ENCODE measurements at regions not wholly inside any gene's neighbourhood (a gene's known extent, or its start where the extent isn't known, plus 50 kb on each side); places are given as distances from the start of the nearest gene placed in this dataset.
"Not testable (repeated sequence)": the region's sequence is repeated elsewhere in the genome, so short reads cannot be mapped to it uniquely, and the experiment has no call there.

DNA sequence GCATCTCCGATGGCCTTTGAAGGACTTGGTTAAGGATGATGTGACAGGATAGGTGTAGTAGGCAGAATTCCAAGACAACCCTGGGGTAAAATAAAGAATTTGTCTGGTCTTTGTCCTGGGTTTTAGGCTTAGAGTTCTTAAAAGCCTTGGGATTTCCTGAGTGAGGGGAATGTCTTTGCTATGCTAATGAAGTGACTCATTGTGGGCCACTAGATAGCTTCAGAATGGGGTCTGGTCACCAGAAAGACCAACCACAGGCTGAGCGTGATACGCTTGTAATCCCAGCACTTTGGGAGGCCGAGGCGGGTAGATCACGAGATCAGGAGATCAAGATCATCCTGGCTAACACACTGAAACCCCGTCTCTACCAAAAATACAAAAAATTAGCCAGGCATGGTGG, 182.8 kb upstream of the TOX3 start:
- DNase-seq (ENCODE audit: low read depth): no peak

DNA sequence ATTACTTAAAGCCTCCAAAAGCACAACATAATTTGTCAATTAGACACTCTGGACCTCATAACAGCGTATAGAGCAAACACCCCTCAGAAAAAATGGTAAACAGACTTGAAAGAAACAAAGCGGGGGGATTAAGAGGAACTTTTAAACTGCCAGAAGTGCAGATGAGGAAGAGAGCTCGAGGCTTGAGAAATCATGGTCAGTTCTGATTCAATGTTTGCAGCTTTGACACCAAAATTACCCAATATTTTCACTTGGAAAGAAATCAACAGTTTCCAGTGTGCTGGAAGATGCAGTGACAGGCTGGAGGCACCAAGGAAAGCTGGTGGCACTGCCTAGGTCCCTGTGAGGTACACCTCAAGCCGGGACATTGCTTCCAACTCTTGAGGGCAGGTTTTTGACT, 180.9 kb upstream of the TOX3 start:
- DNase-seq (ENCODE audit: low read depth): no peak

DNA sequence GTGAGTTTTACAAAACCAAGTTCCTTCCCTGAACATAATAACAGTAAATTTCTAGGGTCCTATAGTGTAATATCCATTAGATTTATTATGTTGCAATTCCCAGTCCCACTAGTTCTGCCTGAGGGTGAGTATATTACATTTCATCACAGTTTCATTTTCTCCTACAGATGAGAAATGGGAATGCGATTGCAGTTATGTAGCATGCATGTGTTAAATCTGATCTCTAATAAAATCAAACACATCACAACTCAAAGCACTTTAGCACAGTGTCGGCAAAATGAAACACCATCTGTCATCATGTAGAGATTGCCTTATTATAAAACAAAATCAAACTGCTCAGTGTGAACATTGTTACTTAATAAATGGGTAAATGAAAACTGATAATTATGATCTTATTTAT, 180.5 kb upstream of the TOX3 start:
- no peak for DNase-seq (ENCODE audit: low read depth)

DNA sequence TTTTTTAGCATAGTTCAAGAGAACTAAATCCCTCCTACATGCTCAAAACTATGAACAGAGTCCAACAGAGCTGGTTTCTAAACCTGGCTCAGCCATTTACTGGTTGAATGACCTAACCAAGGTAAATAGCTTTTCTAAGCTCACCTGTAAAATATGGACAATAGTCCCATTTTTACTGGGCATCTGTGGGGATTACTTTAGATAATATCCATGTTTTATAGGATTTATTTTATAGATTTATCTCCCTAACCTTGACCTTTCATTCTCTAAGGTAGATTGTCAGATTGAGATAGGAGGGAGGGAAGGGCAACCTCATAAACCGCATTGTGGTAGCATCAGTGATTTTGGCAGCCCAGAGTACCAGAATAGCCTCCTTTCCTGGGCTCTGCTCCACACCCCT, 178.5 kb upstream of the TOX3 start:
- DNase-seq (ENCODE audit: low read depth): no peak

DNA sequence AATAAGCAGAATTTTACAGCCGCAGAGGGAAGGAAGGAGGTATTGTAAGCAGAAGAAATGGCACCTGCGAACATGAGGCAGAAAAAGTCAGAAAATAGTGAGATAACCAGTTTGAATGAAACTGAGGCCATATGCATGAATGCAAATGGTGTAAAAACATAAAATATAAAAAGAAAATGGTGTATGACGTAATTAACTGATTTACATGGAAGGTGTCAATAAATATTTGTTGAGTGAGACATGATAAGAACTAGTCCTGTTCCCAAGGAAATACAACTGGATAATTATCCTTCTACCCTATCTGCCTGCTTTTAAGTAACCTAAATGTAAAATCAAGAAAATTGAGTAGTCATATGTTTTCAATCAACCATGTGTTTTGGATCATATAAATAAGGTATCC, 178.1 kb upstream of the TOX3 start:
- DNase-seq (ENCODE audit: low read depth): no peak

DNA sequence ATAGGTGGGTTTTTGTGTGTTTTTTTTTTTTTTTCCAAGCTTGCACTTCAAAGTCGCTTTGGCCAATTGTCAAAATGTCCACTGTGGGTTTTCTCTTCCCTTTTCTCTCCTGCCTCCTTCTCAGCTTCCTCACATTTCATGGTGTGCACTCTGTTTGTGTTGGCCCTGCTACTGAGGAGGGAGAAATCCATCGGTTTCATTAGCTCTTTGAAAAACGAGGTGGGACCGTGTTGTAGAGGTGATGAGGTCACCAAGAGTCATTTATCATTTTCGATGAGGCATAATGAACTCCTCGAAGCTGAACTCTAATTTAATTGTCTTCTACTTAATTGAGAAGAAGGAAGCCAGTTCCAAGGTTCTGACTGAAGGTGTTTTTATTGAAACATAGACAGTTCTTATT, 174.4 kb upstream of the TOX3 start:
- DNase-seq (ENCODE audit: low read depth): no peak

DNA sequence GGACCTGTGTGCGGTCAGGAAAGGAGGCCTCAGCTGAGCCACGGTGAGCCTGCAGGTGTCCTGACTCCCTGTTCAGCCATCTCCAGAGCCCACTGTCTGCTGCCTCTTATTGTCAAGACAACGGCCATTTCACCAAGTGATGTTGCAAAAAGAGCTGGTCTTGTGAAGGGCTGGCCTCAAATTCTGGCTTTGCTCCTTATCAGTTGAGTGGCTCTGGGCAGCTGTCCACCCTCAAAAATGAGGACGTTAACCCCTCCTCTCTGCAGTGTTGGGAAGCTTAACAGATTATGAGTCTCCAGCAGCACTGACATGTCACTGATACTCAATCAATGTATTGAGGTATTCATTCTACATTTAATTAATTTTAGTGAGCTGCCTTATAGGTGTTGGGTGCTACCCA, 171.1 kb upstream of the TOX3 start:
- DNase-seq (ENCODE audit: low read depth): no peak

DNA sequence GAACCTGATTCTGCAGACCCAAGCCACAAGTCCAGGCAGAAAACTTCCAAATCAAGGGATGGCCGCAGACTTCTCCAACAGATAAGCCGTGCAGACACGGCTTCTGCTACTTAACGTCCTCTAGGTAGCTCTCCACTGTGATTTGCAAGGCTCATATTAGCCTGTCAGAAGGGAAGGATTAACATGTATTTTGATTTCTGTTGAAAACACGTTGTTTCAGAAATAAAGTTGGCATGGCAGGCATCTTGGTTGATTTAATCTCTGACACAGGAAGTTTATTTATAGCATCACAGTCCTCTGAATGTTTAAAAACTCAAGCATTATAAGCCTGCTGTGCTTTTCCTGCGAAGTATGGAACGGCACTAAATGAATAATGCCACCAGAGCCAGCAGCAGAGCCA, 166.8 kb upstream of the TOX3 start:
- DNase-seq (ENCODE audit: low read depth): no peak

DNA sequence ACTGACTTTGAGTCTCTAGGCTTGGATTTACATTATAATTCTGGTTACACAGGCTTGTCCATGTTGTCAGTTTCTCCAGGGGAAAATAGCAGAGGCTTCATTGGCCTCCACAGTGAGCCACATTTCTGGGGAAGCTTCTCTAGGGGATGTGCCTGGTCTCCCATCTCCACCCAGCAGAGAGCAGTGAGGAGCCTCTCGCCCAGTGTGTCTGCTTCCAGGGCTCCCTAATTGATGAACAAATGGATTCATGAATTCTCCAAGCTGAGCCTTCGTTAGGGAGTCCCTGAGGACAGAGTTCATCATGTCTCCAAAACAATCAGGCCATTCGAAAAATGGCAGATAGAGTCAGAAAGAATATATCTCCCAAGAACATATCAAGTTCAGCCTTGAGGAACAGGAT, 162.4 kb upstream of the TOX3 start:
- DNase-seq (ENCODE audit: low read depth): no peak

DNA sequence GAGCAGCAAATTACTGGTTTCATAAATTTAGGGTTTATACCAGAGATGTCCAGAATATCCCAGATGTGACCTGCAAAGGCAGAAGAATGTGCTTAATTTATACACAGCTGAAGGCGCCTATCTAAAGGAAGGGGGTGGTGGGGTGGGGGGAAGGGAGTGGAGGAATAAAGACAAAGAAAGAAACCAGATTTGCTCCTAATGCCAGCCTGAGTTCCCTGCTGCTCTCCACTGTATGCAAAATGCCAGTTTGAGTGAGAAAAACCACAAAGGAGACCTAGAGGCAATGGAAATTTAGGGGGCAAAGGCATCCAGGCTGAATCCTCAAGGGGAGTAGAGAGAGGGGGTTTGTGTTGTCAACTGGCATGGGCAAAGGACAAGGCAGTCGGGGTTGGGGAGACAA, 161.5 kb upstream of the TOX3 start:
- DNase-seq (ENCODE audit: low read depth): no peak

DNA sequence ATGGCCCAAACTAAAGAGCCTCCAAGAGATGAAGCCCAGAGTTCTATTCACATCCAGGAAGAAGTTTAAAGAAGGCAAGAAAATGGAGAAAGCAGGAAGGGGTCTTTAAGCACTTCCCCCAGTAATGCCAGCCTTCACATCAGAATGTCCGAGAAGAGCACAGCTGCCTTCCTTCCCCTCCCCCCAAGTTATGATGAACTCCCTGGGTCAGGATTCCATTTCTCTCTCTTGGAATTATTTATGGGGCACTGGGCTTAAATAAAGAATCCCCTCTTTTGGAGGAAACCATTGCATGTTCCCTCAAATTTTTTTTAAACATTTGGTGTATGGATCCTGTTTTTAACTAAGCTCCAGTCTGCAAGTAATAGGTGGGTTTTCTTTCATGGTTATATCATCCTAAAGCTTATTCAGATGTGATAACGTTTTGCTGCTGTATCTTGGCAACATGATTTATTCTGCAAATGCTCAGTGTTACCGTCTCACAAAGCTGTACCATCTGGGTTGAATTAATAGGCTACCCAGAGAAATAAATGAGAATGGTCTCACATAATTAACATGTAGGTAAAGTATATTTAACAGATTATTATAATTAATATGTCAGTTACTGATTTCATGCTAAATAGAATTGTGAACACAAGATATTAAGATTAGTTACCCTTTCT, 160.9 kb upstream of the TOX3 start:
- no peak for DNase-seq (ENCODE audit: low read depth)

DNA sequence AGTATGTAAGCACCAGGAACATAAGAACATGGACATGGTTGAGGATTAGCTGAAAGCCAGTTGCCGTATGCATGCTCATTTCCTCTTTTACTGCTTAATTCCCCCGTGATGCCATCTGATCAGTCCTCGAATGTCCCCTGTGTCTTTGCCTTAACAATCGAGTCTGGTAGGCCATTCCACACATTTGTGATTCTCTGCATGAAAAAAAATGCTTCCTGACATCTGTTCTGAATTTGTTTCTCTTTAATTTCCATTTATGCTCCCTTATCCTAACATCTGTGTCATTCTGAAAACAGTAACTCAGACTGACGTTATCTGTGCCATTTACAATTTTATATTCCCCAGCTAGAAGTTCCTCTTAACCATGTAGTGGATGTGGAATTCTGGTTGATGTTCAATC, 158.2 kb upstream of the TOX3 start:
- no peak for DNase-seq (ENCODE audit: low read depth)

DNA sequence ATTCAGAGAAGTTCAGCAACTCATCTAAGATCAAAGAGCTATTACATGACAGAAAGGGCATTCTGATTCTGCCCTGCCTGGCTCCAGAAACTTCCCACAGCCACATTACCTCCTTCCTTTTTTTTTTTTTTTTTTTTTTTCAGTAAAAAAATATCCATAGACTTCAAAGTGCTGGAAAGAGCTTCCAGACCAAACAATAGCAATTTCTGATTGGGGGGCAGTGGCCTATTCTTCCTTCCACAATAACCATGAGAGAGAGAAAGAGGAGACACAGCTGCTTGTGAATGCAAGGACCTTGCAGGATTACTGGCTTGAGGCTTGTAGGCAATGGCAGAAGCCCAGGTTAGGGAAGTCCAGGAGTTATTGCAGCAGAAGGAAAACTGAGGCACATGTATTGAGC, 151.0 kb upstream of the TOX3 start:
- no peak for DNase-seq (ENCODE audit: low read depth)

DNA sequence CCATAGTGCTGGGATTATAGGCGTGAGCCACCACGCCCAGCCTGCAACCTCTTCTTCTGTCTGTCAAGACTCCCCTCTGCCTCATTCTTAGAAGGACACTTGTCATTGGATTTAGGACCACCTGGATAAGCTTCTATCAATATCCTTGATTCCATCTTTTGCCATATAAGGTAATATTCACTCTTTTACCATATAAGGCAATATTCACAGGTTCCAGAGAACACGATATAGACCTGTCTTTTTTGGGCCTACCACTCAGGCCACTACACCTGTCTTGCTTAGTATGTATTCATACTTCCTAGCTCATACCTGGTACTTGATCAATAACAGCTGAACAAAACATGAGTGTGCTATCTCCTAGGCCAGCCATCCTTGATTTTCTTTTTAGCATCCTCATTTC, 149.2 kb upstream of the TOX3 start:
- no peak for DNase-seq (ENCODE audit: low read depth)

DNA sequence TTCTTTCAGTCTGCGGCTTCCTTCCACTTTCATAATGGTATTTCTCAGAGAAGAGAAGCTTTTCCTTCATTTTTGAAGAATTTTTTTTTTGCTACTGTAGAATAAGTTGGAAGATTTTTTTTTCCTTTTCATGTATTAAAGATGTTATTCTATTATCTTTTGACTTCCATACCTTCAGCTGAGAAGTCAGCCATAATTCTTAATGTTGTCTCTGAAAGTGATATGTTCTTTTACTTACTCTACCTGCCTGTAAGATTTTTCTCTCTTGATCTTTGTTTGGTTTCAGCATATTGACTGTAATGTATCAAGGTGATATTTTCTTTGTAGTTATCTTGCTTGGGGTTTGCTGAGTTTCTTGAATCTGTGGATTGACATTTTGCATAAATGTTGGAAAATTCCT, 143.5 kb upstream of the TOX3 start:
- no peak for DNase-seq (ENCODE audit: low read depth)

DNA sequence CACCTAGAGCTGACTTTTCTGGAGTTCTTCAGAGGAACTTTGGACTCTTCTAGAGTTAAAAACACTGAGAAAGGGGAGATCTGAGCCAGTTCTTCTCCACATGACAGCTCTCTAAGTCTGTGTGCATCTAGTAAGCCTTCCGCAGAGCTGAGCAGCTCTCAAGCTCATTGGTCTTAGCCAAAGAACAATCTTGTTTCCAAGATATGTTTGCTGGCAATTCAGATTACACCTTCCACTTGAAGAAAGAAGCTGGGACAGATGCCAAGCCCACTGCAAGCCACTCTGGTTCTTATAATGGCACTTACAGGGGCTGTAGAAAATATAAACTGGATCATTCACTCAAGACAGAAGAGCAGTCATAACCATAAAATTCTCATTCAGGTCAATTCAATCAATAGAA, 134.1 kb upstream of the TOX3 start:
- DNase-seq (ENCODE audit: low read depth): no peak

DNA sequence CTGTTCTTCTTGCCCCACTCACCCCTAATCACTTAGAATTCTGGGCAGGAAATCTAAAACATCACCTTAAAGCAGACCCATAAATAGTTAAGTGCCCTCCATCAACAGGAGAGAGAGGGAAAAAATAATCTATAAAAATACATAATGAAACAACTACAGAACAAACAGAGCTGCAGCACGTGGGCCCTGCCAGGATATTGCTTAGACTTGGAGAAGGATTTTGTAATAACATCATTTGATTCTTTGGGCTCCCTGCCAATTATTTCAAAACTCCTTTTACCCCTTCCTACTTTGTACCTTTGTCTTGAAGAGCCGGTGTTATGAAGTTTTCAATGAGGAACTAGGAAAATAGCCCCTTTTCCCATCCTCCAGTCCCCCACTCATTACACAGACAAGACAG, 130.6 kb upstream of the TOX3 start:
- no peak for DNase-seq (ENCODE audit: low read depth)

DNA sequence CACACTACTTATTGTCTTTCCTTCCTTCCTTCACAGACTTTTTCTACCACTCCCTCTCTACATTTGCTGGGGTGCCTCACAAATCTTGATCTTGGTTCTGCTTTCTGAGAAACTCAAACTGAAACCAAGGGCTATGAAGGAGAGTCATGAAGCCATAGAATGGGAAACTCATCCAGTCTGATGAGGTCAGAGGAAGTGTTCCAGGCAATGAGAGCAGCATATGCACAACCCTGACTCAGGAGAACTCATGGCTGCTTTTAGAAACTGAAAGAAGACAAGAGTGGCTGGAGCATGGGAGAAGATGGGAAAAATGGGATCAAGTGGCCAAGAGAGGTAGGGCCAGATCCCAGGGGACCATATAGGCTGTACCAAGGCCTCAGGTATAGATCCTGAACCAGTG, 130.0 kb upstream of the TOX3 start:
- no peak for DNase-seq (ENCODE audit: low read depth)

DNA sequence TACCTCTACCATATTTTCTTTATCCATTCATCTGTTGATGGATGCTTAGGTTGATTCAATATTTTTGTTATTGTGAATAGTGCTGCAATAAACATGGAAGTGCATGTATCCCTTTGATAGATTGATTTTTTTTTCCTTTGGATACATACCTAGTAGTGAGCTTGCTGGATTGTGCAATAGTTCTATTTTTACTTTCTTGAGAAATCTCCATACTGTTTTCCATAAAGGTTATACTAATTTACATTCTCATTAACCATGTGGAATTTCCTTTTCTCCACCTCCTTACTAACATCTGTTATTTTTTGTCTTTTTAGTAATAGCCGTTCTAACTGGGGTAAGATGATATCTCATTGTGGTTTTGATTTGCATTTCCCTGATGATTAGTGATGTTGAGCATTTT, 124.6 kb upstream of the TOX3 start:
- DNase-seq (ENCODE audit: low read depth): no peak

DNA sequence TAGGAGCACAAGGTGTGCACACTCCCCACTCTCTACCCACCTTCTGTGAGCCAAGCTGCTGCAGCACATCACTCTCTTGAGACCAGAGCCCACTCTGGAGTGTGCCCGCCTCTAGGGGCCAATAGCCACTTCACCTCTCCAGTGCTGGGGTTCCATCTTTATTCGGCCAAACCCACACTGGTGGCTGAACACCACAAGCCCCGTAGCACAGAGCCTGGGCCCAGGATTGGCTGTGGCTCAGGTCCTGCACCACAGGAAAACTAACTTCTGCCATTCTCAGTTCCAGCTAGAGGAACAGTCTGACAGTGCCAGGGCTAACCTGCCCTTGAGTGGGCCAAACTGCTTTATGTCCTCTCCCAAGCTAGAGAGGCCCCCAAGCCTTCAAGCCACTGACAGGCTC, 111.0 kb upstream of the TOX3 start:
- DNase-seq (ENCODE audit: low read depth): no peak

DNA sequence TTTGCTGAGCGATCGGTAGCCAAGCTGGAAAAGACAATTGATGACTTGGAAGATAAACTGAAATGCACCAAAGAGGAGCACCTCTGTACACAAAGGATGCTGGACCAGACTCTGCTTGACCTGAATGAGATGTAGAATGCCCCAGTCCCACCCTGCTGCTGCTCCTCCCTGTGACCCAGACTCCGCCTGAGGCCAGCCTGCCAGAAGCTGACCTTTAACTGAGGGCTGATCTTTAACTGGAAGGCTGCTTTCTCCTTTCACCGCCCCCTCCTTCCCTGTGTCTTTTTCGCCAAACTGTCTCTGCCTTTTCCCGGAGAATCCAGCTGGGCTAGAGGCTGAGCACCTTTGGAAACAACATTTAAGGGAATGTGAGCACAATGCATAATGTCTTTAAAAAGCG, 109.0 kb upstream of the TOX3 start:
- not testable (repeated sequence) for DNase-seq (ENCODE audit: low read depth)

DNA sequence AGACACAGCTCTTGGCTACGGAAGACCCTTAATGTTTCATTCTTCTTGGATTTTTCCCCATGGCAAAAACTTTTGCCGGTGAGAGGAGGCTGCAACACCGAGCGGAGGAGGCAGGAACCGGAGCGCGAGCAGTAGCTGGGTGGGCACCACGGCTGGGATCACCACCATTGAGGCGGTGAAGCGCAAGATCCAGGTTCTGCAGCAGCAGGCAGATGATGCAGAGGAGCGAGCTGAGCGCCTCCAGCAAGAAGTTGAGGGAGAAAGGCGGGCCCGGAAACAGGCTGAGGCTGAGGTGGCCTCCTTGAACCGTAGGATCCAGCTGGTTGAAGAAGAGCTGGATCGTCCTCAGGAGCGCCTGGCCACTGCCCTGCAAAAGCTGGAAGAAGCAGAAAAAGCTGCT, 108.2 kb upstream of the TOX3 start:
- not testable (repeated sequence) for DNase-seq (ENCODE audit: low read depth)

DNA sequence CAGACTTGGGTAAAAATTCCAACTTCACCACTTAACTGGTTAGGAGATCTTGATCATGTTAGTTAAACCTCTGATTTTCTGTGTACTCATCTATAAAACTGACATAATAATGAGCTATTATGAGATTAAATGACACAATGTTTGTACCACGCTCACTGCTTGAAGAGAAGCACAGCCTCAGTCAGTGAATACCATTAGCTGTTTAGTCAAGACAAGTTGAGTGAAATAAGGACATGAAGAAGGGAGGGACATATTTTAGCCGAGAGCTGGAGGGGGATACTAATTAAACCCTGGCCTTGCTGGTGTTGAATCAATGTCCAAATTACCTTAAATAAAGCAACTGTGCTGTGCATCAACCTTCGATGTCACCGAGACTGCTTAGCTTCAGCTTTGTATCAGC, 105.1 kb upstream of the TOX3 start:
- DNase-seq (ENCODE audit: low read depth): no peak

DNA sequence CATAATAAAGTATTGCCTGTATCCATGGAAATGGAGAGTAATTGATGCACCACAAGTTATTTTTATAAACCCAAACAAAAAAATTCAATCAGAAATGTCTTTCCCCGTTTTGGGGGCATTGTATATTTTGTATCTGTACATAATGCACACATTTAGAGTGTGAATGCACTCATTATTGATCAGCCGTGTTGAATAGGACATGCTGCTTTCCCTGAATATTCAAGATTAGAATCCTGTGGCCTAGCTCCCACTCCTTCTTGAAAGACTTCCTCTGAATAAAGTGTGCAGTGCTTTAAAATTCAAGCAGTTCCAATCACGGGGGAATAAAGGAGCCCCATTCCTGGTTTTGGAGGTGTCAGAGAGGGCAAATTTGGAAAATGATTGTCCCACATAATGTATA, 103.8 kb upstream of the TOX3 start:
- DNase-seq (ENCODE audit: low read depth): no peak

DNA sequence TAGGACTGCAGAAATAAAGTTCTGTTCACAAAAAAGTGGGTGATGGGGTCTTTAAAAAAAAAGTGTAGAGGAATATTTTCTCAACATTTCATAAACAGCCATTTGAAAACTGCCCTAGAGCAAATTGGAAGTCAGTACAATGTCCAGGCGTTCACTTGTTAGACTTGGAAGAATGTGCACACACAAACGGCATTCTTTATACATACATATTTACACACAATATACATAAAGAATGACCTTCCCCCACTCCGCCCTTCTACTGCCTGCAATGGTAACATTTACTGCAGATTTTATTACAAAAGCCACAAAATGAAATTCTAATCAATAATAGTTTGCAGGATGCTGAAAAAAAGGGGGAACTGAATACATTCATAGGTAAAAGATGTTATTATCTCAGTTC, 103.4 kb upstream of the TOX3 start:
- no peak for DNase-seq (ENCODE audit: low read depth)

Data from Daoy (cell line).